CD14-positive monocyte (primary cell): ENCODE measurements at regions not wholly inside any gene's neighbourhood (a gene's known extent, or its start where the extent isn't known, plus 50 kb on each side); places are given as distances from the start of the nearest gene placed in this dataset.

ENCODE experiments used
- DNase-seq, 3 donors: peaks; one replicate each; pipeline ENCODE4 v3.0.0-alpha.2; 2011 to 2022
- H2AFZ ChIP-seq: 2 replicates; pipeline ENCODE4 v1.6.0; 2012; ENCODE audit warnings: mild to moderate bottlenecking, low read depth, low read length, inconsistent platforms; ENCODE audit not compliant: insufficient read depth, poor library complexity, severe bottlenecking
- H3K27ac ChIP-seq, 2 donors: 1 replicate in 1 of 2; 2 replicates in 1 of 2; pipeline ENCODE4 v1.5.1; 2012 to 2013; ENCODE audit warnings: low read length in 2 of 2, control low read depth in 1 of 2, inconsistent platforms in 1 of 2, low read depth in 1 of 2, mild to moderate bottlenecking in 1 of 2
- H3K27me3 ChIP-seq, 2 donors: one replicate each; pipeline versions ENCODE4 v1.6.0 to v1.6.1; 2011 to 2013; ENCODE audit warnings: low read length in 2 of 2; ENCODE audit not compliant: control insufficient read depth in 2 of 2, insufficient read depth in 2 of 2
- H3K36me3 ChIP-seq, 2 donors: replicated peaks in 1 of 2; 1 replicate in 1 of 2; 2 replicates in 1 of 2; pipeline versions ENCODE4 v1.5.1 to v1.6.1; 2012 to 2013; ENCODE audit warnings: low read length in 2 of 2, control low read depth in 1 of 2, inconsistent platforms in 1 of 2, mild to moderate bottlenecking in 1 of 2; ENCODE audit not compliant: insufficient read depth in 2 of 2, control insufficient read depth in 1 of 2
- H3K4me1 ChIP-seq, 2 donors: 1 replicate in 1 of 2; 2 replicates in 1 of 2; pipeline versions ENCODE4 v1.5.1 to v1.6.1; 2012 to 2013; ENCODE audit warnings: low read length in 2 of 2, control low read depth in 1 of 2, inconsistent platforms in 1 of 2, mild to moderate bottlenecking in 1 of 2, moderate library complexity in 1 of 2; ENCODE audit not compliant: insufficient read depth in 2 of 2, control insufficient read depth in 1 of 2
- H3K4me2 ChIP-seq: replicated peaks from 2 replicates; pipeline ENCODE3; 2012; ENCODE audit warnings: low read length, moderate library complexity, mild to moderate bottlenecking; ENCODE audit not compliant: poor library complexity, severe bottlenecking; ENCODE audit errors: extremely low read depth
- H3K4me3 ChIP-seq, 3 experiments: fragments of 200-600 bp in 1 of 3; sonication (generic) in 1 of 3; replicated peaks in 1 of 3; 1 replicate in 2 of 3; 2 replicates in 1 of 3; pipeline ENCODE4 v1.5.1; 2011 to 2013; ENCODE audit warnings: low read length in 3 of 3, mild to moderate bottlenecking in 3 of 3, control low read depth in 2 of 3, low read depth in 2 of 3, inconsistent platforms in 1 of 3, moderate library complexity in 1 of 3
- H3K79me2 ChIP-seq: 2 replicates; pipeline ENCODE4 v1.6.0; 2012; ENCODE audit warnings: mild to moderate bottlenecking, control low read depth, inconsistent platforms, low read length, moderate library complexity; ENCODE audit not compliant: insufficient read depth
- H3K9ac ChIP-seq: 2 replicates; pipeline ENCODE4 v1.6.0; 2017; ENCODE audit warnings: low read length, mild to moderate bottlenecking; ENCODE audit not compliant: insufficient read depth, poor library complexity, severe bottlenecking
- H3K9me3 ChIP-seq, 2 donors: replicated peaks in 1 of 2; 1 replicate in 1 of 2; 2 replicates in 1 of 2; pipeline versions ENCODE4 v1.5.1 to v1.6.1; 2012 to 2013; ENCODE audit warnings: low read length in 2 of 2, control low read depth in 1 of 2; ENCODE audit not compliant: control insufficient read depth in 1 of 2, insufficient read depth in 1 of 2
- H4K20me1 ChIP-seq: 2 replicates; pipeline ENCODE4 v1.6.0; 2012; ENCODE audit warnings: mild to moderate bottlenecking, low read length, control low read depth, moderate library complexity; ENCODE audit not compliant: insufficient read depth
- H3K27ac Mint-ChIP-seq, 7 donors: one replicate each; pipeline ENCODE4 v1.8.0; 2020; ENCODE audit warnings: mild to moderate bottlenecking in 7 of 7, mixed read lengths in 7 of 7, moderate library complexity in 6 of 7, inconsistent platforms in 2 of 7
- H3K27me3 Mint-ChIP-seq, 3 donors: one replicate each; pipeline ENCODE4 v1.8.0; 2021 to 2022; ENCODE audit warnings: low read depth in 3 of 3, mild to moderate bottlenecking in 3 of 3, mixed read lengths in 3 of 3, moderate library complexity in 3 of 3, inconsistent platforms in 1 of 3
- H3K36me3 Mint-ChIP-seq, 2 donors: one replicate each; pipeline ENCODE4 v1.8.0; 2020; ENCODE audit warnings: mixed read lengths in 2 of 2, inconsistent platforms in 1 of 2, mild to moderate bottlenecking in 1 of 2
- H3K4me1 Mint-ChIP-seq: one replicate; pipeline ENCODE4 v1.8.0; 2020; ENCODE audit warnings: mild to moderate bottlenecking, mixed read lengths
- H3K4me3 Mint-ChIP-seq, 2 donors: one replicate each; pipeline ENCODE4 v1.8.0; 2020; ENCODE audit warnings: mild to moderate bottlenecking in 2 of 2, mixed read lengths in 2 of 2, moderate library complexity in 1 of 2
- H3K9me3 Mint-ChIP-seq, 7 donors: one replicate each; pipeline ENCODE4 v1.8.0; 2020 to 2022; ENCODE audit warnings: mixed read lengths in 7 of 7, mild to moderate bottlenecking in 6 of 7, moderate library complexity in 6 of 7, inconsistent platforms in 2 of 7
- CTCF ChIP-seq: fragments of 200-600 bp; IDR thresholded peaks from one replicate; pipeline ENCODE4 v1.8.0; 2022; ENCODE audit warnings: antibody characterized with exemption, mild to moderate bottlenecking
- WGBS: methylation state at CpG from one replicate; pipeline ENCODE4 v1.1.5; 2013; ENCODE audit warnings: missing lambda C conversion rate; ENCODE audit not compliant: insufficient coverage; 5-methylcytosine and 5-hydroxymethylcytosine counted together
- intact Hi-C, 2 donors: fragments of 100-400 bp; cut with micrococcal nuclease; formaldehyde crosslinking; loops; one replicate each; pipeline versions ENCODE4 v1.15.0 to v1.15.1; 2023

DNA sequence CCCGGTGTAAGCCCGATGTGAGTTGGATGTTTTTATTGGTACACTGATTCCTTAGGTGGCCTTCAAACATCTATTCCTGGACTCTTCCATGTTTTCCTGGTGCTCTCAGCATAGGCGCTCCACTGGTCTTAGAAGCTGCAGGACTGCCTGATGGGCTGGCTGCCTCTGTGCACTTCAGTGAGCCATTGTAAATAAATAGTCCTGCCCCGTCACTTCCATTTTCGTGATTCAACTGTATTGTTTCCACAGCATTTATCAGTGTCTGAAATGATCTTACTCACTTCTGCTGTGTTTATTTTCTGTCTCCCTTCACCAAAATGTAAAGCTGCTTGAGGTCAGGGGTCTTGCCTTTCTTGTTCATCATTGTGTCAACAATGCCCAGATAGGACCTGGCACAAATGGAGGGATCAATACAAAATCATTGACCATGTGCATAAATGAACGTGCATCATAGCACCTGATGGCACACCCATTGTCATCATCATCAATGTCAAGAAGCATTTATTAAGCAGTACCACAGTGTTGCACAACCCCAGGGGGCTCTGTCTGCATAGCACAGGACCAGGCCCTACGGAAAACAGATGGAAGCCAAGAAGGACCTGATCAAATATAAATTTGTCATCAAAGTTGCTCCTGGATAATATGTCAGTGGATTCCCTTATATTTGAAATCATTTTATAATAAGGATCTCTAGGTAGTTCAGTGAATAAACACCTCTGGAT is 66.6 kb upstream of the CPHXL start:
- Mint-ChIP-seq H3K9me3 (peaks cover 0 to 2% (median 0%) of the 10 kb centered on the region in 7 donors), H3K27me3 (peaks cover 2 to 11% (median 8%) of the 10 kb centered on the region in 3 donors), H3K27ac (no peak overlapping the region), H3K36me3 (no peaks in the 10 kb centered on the region), H3K4me1 (peaks cover 6% of the 10 kb centered on the region), H3K4me3 (no peak overlapping the region)
- no peak for DNase-seq
- Histone ChIP-seq H3K4me1 (no peaks in the 10 kb centered on the region), H3K4me2 (no peak overlapping the region), H3K27me3 (no peaks in the 10 kb centered on the region), H3K9ac (no peak overlapping the region), H3K79me2 (no peaks in the 10 kb centered on the region), H2AFZ (no peak overlapping the region), H3K9me3 (no peaks in the 10 kb centered on the region), H3K4me3 (no peak overlapping the region), H3K36me3 (no peaks in the 10 kb centered on the region), H4K20me1 (no peaks in the 10 kb centered on the region), H3K27ac (no peak overlapping the region)
- intact Hi-C loops = loop anchor here in 1 of 2 donors (5.0 kb wide), 1 partner anchor 1379 kb away; no protein-coding TSS in a partner anchor
- no peak for TF ChIP-seq CTCF
- 90% methylated on average over 5 of the region's 7 CpGs for WGBS

- WGBS = 80% methylated on average over 1 of the region's 4 CpGs
- Mint-ChIP-seq H3K4me3 (no peak overlapping the region), H3K4me1 (peaks cover 6% of the 10 kb centered on the region), H3K27me3 (peaks cover 1 to 9% (median 5%) of the 10 kb centered on the region in 3 donors), H3K36me3 (no peaks in the 10 kb centered on the region), H3K27ac (no peak overlapping the region), H3K9me3 (peaks cover 0 to 2% (median 0%) of the 10 kb centered on the region in 7 donors)
- intact Hi-C loops = loop anchor here in 1 of 2 donors (5.0 kb wide), 1 partner anchor 1379 kb away; no protein-coding TSS in a partner anchor
- H3K27ac ChIP-seq = no peak overlapping the region
- H3K79me2 ChIP-seq = no peaks in the 10 kb centered on the region
- no peaks in the 10 kb centered on the region for H3K9me3 ChIP-seq
- DNase-seq = no peak
- H3K36me3 ChIP-seq = no peaks in the 10 kb centered on the region
- no peaks in the 10 kb centered on the region for H3K27me3 ChIP-seq
- no peak overlapping the region for H3K4me3 ChIP-seq
- TF ChIP-seq CTCF = no peak
- H4K20me1 ChIP-seq = no peaks in the 10 kb centered on the region
- H2AFZ ChIP-seq = no peak overlapping the region
- no peak overlapping the region for H3K4me2 ChIP-seq
- H3K4me1 ChIP-seq = no peaks in the 10 kb centered on the region
- no peak overlapping the region for H3K9ac ChIP-seq
Measured at GRCh38 chr16:75793641-75794040, 67.4 kb upstream of the CPHXL start.
